ENCODE measurements at regions not wholly inside any gene's neighbourhood (a gene's known extent, or its start where the extent isn't known, plus 50 kb on each side); places are given as distances from the start of the nearest gene placed in this dataset.
"Not testable (repeated sequence)": the region's sequence is repeated elsewhere in the genome, so short reads cannot be mapped to it uniquely, and the experiment has no call there.

DNA sequence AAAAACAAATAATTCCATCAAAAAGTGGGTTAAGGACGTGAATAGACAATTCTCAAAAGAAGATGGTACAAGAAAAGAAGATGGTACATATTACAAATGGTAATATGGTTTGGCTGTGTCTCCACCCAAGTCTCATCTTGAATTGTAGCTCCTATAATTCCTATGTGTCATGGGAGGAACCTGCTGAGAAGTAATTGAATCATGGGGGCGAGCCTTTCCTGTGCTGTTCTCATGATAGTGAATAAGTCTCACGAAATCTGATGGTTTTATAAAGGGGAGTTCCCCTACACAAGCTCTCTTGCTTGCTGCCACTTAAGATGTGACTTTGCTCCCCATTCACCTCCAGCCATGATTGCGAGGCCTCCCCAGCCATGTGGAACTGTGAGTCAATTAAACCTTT lies 172.9 kb downstream of the C11orf91 start:
- not testable (repeated sequence) for DNase-seq (ENCODE audit: low spot score)

DNA sequence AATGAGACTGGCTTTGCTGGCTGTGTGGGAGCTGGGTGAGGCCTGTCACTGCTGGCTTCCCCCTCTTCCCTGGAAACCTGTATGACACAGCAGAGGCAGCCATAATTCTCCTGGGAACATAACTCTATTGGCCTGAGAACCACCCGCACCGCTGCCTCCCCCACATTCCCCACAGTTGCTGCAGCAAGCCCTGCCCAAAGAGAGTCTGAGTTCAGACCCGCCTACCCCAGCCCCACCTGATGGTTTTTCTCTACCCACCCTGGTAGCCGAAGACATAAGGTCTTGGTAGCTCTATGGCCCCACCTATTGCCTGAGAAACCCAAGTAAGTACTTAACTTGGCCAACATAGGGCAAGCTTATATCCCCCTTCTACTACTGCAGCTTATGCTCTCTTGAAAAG lies 174.8 kb downstream of the C11orf91 start:
- DNase-seq (ENCODE audit: low spot score): no peak

DNA sequence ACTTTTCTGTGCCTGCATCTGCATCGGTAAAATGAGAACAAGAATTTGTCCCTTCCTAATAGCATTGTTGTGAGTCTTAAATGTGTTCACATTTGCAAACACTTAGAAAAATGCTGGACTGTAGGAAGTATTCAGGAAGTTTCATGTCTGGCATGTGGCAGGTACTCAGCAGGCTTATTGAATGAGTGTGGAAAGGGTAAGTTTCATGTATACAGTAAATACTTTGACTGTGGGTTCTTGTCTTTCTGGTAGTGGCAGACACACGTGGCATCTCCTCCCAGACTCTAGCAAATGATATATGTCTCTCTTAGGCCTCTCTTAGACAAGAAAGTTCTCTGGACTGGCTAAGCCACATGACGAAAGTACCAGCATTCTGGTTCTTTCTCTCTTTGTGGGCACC lies 179.2 kb downstream of the C11orf91 start:
- no peak for DNase-seq (ENCODE audit: low spot score)

DNA sequence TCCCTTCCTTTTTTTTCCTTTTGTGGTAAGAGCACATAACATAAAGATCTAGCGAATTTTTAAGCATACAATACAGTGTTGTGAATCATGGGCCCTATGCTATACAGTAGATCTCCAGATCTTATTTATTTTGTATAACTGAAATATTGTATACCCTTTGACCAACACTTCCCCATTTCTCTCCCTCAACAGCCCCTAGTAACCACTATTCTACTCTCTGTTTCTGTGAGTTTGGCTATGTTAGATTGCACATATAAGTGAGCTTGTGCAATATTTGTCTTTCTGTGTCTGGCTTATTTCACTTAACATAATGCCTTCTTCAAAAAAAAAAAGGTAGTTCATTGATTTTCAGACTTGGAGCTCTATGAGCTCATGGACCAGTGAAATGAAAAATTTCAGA lies 180.5 kb downstream of the C11orf91 start:
- no peak for DNase-seq (ENCODE audit: low spot score)

DNA sequence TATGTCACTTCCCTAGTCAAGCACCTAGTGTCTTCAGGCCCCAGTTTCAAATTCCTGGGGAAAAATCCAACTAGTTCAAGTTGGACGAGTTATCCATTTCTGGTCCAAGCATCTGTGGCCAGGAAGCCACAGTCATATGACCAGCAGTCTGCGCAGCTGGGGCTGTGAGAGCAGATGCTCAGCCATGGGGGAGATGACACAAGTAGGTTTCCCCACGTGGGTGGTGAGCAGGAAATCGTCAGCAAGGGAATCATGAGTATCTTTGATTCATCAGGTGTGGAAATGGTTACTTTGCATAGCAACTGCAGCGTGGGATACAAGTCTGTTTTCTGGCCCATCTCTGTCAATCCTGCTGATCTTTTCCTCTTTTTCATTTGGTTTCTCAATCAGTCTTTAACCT lies 185.3 kb downstream of the C11orf91 start:
- DNase-seq (ENCODE audit: low spot score): no peak

DNA sequence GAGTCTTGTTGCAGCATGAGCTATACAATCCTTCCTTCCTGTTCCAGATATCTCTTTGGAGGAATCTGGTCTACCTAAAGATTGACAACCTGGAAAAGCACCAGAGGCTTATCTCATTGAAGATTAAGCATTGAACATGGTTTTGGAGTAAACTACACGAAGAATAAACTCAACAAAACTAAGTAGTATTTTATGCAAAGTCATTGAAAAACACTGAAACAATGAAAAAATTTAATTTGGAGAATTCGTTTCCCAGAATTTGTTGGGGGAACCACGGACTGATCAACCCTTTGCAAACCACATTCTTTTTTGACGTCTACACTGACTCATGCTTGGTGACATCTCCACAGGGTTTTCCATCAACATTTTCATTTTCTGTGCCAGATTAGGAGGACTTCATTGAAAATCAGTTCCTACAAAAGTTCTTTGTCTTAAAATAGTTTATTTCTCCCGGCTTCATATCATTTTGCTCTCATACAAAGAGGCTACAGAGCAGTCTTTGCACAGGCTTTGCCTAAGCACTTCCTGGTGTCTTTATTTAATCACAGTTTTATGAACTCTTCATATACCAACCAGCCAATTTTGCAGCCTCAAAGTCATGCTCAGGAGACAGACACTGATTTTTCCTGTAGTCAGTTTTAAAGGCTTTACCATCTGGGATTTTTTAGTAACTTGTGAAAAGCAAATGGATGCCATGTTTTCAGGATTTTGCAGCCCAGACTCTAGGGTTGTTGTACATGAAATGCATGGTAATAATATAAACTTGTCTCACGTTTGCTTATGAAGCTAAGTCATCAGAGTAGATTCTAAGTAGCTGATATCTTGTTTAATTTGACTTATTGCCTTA lies 186.3 kb downstream of the C11orf91 start:
- DNase-seq (ENCODE audit: low spot score): no peak

DNA sequence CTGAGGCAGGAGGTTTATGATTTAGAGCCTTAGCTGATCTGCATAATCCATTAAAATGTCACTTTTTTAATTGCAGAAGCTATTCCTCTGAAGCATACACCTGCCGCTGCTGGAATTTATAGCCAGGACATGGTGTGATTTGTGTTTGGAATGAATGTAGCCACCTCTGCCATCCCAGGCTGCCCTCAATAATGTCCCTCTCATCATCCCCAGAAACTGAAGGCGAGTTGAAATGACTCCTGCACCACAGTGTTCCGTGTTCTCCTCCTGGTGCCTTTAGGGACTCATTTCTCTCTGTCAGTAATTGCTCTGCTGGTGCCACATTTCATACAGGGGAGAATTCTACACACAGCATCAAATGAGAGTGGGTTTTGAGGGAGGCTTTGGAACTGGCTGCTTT lies 191.0 kb downstream of the C11orf91 start:
- no peak for DNase-seq (ENCODE audit: low spot score)

DNA sequence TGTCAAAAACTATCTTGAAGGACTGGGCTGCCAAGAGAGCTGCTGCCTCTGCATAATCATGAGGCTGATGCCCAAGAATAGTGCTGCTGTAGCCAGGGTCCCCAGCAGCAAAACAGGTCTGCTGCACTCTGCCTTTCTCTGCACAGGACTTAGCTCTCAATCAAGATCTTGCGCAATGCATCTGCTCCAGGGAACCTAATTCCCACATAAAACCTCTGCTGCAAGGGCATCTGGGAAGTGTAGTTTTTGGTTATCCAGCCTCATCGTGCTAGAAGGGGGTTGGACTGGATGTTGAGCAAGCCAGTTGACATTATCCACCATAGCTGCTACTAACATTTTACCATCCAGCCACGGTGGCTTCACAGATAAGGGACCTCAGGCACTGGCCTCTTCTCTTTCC lies 192.7 kb downstream of the C11orf91 start:
- DNase-seq (ENCODE audit: low spot score): no peak

DNA sequence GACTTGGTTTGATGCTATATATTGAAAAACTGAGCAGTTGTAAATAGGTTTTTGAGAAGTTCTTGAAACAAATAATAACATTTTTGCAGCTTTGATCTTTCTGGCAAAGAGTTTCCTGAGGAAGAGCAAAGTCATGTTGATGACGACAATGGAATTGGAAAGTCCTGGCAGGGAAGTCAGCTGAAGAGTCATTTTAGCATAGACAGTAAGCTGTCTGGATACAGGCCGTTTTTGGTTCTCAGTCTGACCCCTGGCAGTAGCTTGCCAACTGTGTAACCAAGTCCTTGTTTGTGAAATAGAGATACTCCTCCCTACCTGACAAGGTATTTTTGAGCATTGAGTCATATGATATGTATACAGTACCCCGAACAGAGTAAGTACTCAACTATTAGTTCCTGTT lies 193.3 kb downstream of the C11orf91 start:
- no peak for DNase-seq (ENCODE audit: low spot score)

DNA sequence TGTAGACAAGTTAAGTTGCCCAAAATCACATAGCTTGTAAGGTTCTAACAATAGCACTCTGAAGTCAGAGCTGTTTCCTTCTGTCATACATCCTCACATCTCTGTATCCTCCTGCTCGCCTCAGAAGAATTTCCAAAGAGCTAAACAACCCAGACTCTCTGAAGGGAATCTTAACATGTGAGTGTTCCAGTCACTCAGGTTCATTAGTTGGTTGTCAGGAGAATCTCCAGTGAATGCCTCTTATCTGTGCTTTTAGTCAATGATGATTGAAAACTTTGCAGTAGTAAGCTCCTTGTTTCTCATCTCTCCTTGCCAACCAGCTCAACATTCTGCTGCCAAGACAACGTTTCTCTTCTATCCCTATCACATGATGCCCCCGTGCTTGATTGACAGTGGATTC lies 195.5 kb downstream of the C11orf91 start:
- DNase-seq (ENCODE audit: low spot score): no peak

DNA sequence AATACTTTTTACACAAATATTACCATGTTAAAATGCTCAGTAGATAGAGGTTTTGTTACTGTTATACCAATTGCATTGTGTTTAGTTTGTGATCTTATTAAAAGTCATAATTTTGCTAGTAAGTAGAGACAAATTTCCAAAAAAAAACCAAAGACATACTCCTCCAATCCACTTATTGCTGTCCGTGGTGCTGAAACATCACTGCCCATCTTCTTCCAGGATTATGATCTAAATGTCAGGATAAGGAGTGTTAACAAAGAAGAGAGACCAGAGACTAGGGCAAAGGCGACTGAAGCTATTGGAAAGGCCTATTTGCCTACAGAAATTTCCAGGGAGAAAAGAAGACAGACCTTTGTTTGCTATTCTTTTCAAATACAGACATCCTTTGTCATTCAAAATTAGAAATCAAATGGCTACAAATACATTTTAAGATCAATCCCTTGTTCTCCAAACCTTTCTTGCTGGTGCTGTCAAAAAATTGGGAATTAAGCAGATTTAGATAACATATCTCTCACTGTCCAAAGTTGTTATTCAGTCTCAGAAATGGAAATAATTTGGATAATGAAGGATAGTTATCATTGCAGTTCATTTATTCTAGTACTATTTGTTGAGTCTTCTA lies 199.7 kb downstream of the C11orf91 start:
- DNase-seq (ENCODE audit: low spot score): no peak

DNA sequence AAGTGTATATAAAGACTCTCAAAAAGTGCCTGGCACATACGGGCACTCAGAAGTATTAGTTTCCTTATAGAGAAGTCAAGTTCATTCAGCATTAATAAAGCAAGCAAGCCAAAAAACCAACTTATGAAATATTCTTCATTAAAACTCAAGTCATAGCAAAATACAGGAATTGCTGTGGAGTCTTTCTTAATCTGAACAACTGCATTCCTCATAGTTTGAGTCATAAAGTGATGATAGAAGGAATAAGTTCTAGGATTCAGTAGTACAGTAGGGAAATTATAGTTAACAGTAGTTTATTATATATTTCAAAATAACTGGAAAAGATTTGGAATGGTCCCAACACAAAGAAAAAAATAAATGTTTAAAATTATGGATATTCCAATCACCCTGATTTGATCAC lies 200.3 kb downstream of the C11orf91 start:
- DNase-seq (ENCODE audit: low spot score): no peak

DNA sequence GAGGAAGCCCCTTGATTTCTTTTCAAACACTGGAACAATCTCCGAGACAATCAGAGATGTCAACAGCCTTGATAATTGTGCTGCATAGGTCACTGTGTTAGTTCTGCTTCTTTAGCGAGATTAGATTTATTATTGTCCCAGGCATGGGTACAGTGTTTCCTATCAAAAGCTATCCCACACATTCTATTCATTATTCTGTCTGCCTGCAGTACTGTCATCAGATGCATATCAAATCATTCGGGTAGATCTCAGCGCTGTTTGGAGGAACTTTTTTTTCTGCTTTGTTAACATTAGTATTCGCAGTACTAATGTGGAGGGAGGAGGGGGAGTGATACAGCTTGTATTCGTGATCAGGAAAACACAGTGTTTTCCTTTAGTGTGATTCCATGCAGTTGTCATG lies 208.0 kb downstream of the C11orf91 start:
- no peak for DNase-seq (ENCODE audit: low spot score)

DNA sequence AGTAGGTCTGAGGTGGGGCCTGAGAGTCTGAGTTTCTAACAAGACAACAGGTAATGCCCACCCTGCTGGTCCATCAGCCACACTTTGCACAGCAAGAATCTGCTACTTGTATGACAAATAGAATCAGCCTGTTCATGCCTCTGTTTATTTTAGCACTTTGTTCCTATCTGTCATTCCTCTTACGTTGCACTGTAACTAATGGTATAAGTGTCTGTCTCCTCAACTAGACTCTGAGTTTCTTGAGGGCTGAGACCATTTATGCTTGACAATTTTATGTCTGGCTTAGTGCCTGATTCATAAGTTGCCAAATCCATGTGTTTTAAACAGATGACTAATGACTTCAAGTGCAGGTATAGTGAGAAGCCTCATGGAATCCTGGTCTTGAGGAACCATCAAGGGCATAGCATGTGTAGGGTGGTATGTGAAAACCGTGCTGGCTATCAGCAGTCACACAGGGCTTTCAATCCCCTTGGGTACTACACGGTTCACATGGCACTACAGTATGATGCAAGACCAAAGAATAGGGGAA lies 209.7 kb downstream of the C11orf91 start:
- DNase-seq (ENCODE audit: low spot score): no peak

DNA sequence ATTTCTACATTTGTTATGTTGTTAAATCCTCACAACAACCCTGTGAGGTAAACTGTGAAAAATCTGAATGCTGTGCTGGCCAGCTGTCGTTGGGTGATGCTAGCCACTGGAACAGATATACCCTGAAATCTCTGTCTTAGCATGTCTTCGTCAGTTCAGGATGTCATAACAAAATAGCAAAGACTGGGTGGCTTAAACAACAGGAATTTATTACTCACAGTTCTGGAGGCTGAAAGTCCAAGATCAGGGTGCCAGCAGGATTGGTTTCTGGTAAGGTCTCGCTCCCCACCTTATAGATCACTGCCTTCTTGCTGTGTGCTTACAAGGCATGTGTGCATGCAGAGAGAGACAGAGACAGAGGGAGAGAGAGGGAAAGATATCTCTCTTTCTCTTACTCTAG lies 211.7 kb downstream of the C11orf91 start:
- no peak for DNase-seq (ENCODE audit: low spot score)

DNA sequence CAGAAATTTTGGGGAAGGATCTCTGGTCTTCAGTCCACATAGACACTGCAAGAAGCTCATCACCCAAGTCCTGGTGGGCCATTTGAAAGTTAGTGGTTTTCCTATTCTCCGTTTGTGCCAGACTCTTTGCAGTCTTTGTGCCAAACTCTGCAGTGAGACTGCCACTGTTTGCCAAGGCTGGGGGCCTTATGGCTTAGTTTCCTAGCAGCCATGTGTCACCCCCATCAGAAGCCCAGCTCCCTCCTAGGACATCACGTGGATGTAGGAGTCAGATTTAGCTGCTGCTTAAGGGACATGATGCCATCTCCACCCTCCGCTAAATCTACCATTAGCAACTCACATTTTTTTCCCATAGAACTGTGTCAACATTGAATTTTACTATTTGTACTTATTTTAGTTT lies 220.0 kb downstream of the C11orf91 start:
- DNase-seq (ENCODE audit: low spot score): peak; percentile 82

DNA sequence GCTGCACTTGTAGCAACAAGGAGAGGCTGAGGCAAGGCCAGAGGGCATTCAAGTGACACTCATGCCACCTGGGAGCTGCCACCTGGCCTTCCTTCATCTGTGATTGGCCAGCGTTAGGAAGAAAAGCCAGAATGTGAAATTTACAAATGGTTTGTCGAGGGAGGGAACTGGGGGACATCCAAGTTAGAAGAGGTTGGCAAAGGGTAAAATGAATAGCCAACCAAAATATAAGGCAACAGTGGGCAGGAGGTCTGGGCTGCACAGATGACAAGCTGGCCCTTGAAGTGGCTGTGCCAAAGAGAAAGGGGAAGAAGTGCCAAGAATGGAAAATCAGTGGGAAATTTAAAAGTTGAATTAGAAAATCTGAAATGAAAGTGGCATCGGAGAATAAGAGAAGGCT lies 221.4 kb downstream of the C11orf91 start:
- peak; percentile 97 for DNase-seq (ENCODE audit: low spot score)

DNA sequence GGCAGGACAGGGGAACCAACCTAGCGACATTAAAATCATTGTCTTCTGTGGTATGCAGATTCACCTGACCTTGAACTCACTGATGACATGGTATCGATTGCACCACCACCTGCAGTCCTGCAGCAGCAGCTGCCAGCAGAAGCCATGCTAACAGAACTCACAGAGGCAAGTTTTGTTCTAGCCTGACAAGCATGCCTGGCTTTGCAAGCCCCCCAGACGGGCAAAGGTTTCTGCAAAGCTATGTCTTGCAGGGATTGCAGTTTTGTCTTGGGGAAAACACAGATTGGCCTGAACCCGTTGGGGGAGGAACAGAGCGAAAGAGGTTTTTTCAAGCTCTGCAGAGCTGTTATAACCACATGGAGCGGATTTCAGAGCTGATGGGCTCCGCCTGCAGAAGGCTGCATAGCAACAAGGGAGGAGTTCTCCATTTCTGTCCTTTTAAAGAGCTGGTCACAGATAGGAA lies 221.0 kb downstream of the HIPK3 start:
- DNase-seq (ENCODE audit: low spot score): no peak

DNA sequence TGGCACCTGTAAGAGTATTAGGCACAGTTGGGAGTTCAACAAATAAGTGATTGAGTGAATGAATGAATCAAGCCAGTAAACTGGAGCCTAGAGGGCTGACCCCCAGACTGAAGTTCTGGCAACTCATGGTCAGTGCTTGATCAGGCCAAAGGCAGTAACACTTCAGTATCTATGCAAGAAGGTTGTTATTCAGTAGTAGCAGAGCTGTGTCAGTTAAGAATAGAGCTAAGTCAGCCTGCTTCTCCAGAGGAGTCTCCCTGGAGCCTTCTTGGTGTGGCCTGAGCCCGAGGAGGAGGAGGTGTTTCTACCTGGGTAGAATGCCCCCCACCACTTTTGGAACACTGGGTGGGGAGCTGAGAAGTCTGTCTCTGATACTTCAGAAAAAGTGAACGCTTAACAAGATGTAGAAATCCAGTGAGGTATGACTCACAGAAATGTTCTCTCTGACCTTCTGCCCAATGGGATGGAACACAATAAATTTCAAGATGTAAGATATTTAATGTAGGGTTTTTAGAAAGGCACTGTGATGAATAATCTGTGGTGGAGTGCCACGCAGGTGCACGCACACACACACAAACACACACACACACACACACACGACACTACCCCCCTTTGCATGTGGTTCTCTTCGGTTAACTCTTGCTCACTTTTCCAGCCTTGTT lies 219.9 kb downstream of the HIPK3 start:
- DNase-seq (ENCODE audit: low spot score): no peak

DNA sequence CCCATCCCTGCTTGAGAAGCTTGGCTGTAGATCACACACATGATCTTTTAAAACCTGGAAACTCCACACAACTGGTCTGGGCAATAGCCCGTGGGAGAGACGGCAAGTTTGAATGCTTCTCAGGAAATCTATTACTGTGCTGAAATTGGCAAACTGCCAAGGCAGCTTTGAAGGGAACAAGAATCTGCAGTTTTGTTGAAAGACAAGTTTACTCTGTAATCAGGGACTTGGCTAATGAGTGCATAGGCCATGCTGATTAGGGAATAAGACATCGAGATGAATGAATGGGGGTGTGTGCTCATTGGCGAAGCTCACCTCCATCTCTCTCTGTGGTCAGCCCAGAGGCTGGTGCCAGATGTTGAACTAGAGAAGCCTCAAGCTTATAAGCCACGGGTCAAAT lies 218.8 kb downstream of the HIPK3 start:
- peak; percentile 22 for DNase-seq (ENCODE audit: low spot score)

DNA sequence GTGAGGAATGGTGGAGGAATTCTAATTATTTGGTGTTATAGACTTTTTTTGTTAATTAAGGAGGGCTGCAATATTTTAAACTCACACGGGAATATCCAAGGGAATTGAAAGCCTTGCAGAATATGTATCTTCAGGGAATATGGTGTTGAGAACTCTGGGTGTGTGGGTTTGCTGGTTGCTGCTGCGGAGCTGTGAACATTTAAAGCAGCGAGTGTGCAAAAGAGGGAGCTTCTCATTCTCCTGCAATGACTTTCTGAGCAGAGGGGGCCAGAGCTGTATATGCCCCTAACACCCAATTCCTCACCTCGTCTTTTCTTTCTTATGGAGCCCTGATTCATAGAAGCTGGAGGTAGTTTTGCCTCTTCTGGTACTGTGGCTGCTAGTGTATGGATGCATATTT lies 217.7 kb downstream of the HIPK3 start:
- no peak for DNase-seq (ENCODE audit: low spot score)

DNA sequence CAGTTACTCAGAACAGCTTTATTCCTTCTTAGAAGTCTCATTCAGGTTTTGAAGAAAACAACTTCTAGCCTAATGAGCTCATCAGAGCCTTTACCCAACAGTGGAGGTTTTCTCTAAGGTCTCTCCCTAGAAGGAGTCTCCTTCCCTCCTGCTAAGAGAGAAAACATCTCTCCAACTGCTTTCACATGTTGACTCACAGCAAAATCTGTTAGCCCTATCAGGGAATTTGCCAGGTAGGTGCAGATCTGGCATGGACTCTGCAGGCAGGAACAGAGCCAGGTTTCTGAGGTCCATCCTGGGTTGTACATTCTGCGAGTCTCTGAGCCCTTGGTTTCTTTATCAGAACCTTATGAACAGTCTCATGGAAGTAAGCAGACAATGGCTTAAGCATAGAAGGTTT lies 214.4 kb downstream of the HIPK3 start:
- peak; percentile 93 for DNase-seq (ENCODE audit: low spot score)

DNA sequence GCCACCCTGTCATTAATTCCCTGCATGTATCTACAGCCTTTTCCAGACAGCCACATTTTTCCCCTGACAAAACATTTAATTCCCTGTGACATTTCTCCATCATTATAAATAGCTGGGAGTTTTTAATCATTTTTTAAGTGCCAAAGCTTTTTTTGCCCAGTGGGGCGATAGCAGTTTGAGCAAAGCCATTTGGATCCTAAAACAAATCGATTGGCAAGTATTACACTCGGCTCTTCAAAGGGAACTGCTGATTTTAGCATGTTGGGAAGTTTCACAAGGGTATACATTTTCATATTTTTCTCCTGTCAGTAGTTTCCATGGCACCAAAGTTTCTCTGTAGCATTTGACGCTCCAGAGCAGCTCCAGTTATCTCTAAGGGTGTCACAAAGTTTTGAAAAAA lies 210.8 kb downstream of the HIPK3 start:
- no peak for DNase-seq (ENCODE audit: low spot score)
